IMR-90 (cell line): ENCODE measurements at regions not wholly inside any gene's neighbourhood (a gene's known extent, or its start where the extent isn't known, plus 50 kb on each side); places are given as distances from the start of the nearest gene placed in this dataset.
"Not testable (repeated sequence)": the region's sequence is repeated elsewhere in the genome, so short reads cannot be mapped to it uniquely, and the experiment has no call there.

Experiments
- ATAC-seq: fragments of 200-7000 bp; cut with Tn5 transposase; 2 replicates; pipeline ENCODE4 v1.9.1; 2020; ENCODE audit warnings: low read depth, mild to moderate bottlenecking, moderate library complexity
- BruUV-seq: library from RNA; stranded (reverse); fragments of 400-500 nt; replicated peaks from 2 replicates; lab custom pipeline; 2021; lab: Mats Ljungman, UMichigan
- CTCF ChIA-PET: fragments of 300-600 bp; formaldehyde crosslinking; extraction: SDS; loops from one replicate; lab custom pipeline; 2021; ENCODE audit warnings: antibody characterized with exemption; lab: Yijun Ruan, JAX
- POLR2A ChIA-PET: fragments of 300-600 bp; sonication (Branson Sonifier 250); formaldehyde crosslinking; loops from one replicate; lab custom pipeline; 2022; ENCODE audit warnings: antibody characterized with exemption; ENCODE audit not compliant: unreplicated experiment; lab: Charles Lee
- DNase-seq: peaks from one replicate; pipeline ENCODE4 v3.0.0; 2013
- H2AFZ ChIP-seq: replicated peaks from 2 replicates; pipeline ENCODE3; 2013; ENCODE audit warnings: low read length, mild to moderate bottlenecking; ENCODE audit not compliant: poor library complexity
- H2AK5ac ChIP-seq: 2 replicates; pipeline ENCODE4 v1.6.1; 2013; ENCODE audit warnings: low read depth, low read length, inconsistent platforms
- H2AK9ac ChIP-seq: replicated peaks from 2 replicates; pipeline ENCODE3; 2013; ENCODE audit warnings: mild to moderate bottlenecking, low read depth, low read length, moderate library complexity; ENCODE audit not compliant: poor library complexity
- H2BK120ac ChIP-seq: 2 replicates; pipeline ENCODE4 v1.6.1; 2013; ENCODE audit warnings: low read depth, low read length, inconsistent platforms
- H2BK15ac ChIP-seq: 3 replicates; pipeline ENCODE4 v1.6.1; 2013; ENCODE audit warnings: low read depth, low read length, inconsistent platforms
- H2BK20ac ChIP-seq: 2 replicates; pipeline ENCODE4 v1.6.1; 2013; ENCODE audit warnings: low read depth, mild to moderate bottlenecking, inconsistent platforms, low read length, moderate library complexity
- H2BK5ac ChIP-seq: 2 replicates; pipeline ENCODE4 v1.6.1; 2013; ENCODE audit warnings: mild to moderate bottlenecking, low read depth, low read length, inconsistent platforms; ENCODE audit not compliant: poor library complexity, severe bottlenecking
- H3K14ac ChIP-seq: replicated peaks from 2 replicates; pipeline ENCODE4 v1.6.1; 2013; ENCODE audit warnings: low read depth, low read length, inconsistent platforms
- H3K18ac ChIP-seq: 2 replicates; pipeline ENCODE4 v1.6.1; 2013; ENCODE audit warnings: low read depth, low read length, control low read depth
- H3K23ac ChIP-seq: 2 replicates; pipeline ENCODE4 v1.6.1; 2013; ENCODE audit warnings: low read depth, low read length, inconsistent platforms
- H3K27ac ChIP-seq: 2 replicates; pipeline ENCODE4 v1.5.1; 2013; ENCODE audit warnings: mild to moderate bottlenecking, control low read depth, low read length; ENCODE audit not compliant: insufficient read depth
- H3K27me3 ChIP-seq: 2 replicates; pipeline ENCODE4 v1.6.1; 2013; ENCODE audit warnings: low read length; ENCODE audit not compliant: control insufficient read depth, insufficient read depth
- H3K36me3 ChIP-seq: 2 replicates; pipeline ENCODE4 v1.6.1; 2013; ENCODE audit warnings: low read length, mixed read lengths; ENCODE audit not compliant: control insufficient read depth, insufficient read depth
- H3K4ac ChIP-seq: 2 replicates; pipeline ENCODE4 v1.6.1; 2013; ENCODE audit warnings: low read depth, low read length, inconsistent platforms
- H3K4me1 ChIP-seq: 2 replicates; pipeline ENCODE4 v1.6.1; 2013; ENCODE audit warnings: low read length, mixed read lengths; ENCODE audit not compliant: control insufficient read depth, insufficient read depth
- H3K4me2 ChIP-seq: 2 replicates; pipeline ENCODE4 v1.6.1; 2013; ENCODE audit warnings: low read depth, mild to moderate bottlenecking, control low read depth, low read length, moderate library complexity
- H3K4me3 ChIP-seq: 2 replicates; pipeline ENCODE4 v1.5.1; 2013; ENCODE audit warnings: low read depth, mild to moderate bottlenecking, control low read depth, low read length, moderate library complexity; ENCODE audit not compliant: insufficient read depth
- H3K56ac ChIP-seq: 2 replicates; pipeline ENCODE4 v1.6.1; 2013; ENCODE audit warnings: low read length, inconsistent platforms; ENCODE audit not compliant: insufficient read depth; ENCODE audit errors: extremely low read depth
- H3K79me1 ChIP-seq, 2 experiments: 2 replicates each; pipeline ENCODE4 v1.6.1; 2013; ENCODE audit warnings: low read length in 2 of 2, inconsistent platforms in 1 of 2, low read depth in 1 of 2
- H3K9ac ChIP-seq: 2 replicates; pipeline ENCODE4 v1.6.1; 2013; ENCODE audit warnings: low read depth, low read length, control low read depth
- H3K9me1 ChIP-seq: 2 replicates; pipeline ENCODE4 v1.6.1; 2013; ENCODE audit warnings: low read length, inconsistent platforms; ENCODE audit not compliant: insufficient read depth
- H3K9me3 ChIP-seq: 2 replicates; pipeline ENCODE4 v1.6.1; 2013; ENCODE audit warnings: low read length; ENCODE audit not compliant: control insufficient read depth, insufficient read depth
- H4K20me1 ChIP-seq: 2 replicates; pipeline ENCODE4 v1.6.1; 2013; ENCODE audit warnings: low read length, inconsistent platforms; ENCODE audit not compliant: insufficient read depth
- H4K5ac ChIP-seq: 2 replicates; pipeline ENCODE4 v1.6.1; 2013; ENCODE audit warnings: mild to moderate bottlenecking, low read depth, low read length, control low read depth
- H4K8ac ChIP-seq, 2 experiments: 2 replicates each; pipeline ENCODE4 v1.6.1; 2013; ENCODE audit warnings: low read depth in 2 of 2, low read length in 2 of 2, control low read depth in 1 of 2, inconsistent platforms in 1 of 2
- H4K91ac ChIP-seq: 2 replicates; pipeline ENCODE4 v1.6.1; 2013; ENCODE audit warnings: low read depth, low read length, inconsistent platforms; ENCODE audit not compliant: insufficient read depth
- BHLHE40 ChIP-seq: fragments of 150-350 bp; IDR thresholded peaks from 2 replicates; pipeline ENCODE4 v1.6.1; 2016; ENCODE audit warnings: mild to moderate bottlenecking, low read depth, low read length
- CEBPB ChIP-seq: IDR thresholded peaks from 2 replicates; pipeline ENCODE4 v1.6.1; 2012; ENCODE audit warnings: low read depth, low read length, improper control_type of control experiment
- CHD1 ChIP-seq: IDR thresholded peaks from 2 replicates; pipeline ENCODE4 v1.6.1; 2012; ENCODE audit warnings: low read depth, low read length, improper control_type of control experiment
- FOS ChIP-seq: fragments of 150-350 bp; IDR thresholded peaks from 2 replicates; pipeline ENCODE4 v1.6.1; 2016; ENCODE audit warnings: low read depth, low read length
- MAZ ChIP-seq: IDR thresholded peaks from 2 replicates; pipeline ENCODE4 v1.6.1; 2012; ENCODE audit warnings: low read depth, mild to moderate bottlenecking, low read length, improper control_type of control experiment, moderate library complexity, borderline replicate concordance
- NFE2L2 ChIP-seq: fragments of 150-350 bp; IDR thresholded peaks from 2 replicates; pipeline ENCODE4 v1.6.1; 2016; ENCODE audit warnings: low read depth, mild to moderate bottlenecking, low read length
- POLR2A ChIP-seq: IDR thresholded peaks from 2 replicates; pipeline ENCODE4 v1.6.1; 2012; ENCODE audit warnings: mild to moderate bottlenecking, low read depth, low read length
- RAD21 ChIP-seq: IDR thresholded peaks from 2 replicates; pipeline ENCODE4 v1.6.1; 2012; ENCODE audit warnings: low read length, improper control_type of control experiment
- RCOR1 ChIP-seq: IDR thresholded peaks from 2 replicates; pipeline ENCODE4 v1.6.1; 2012; ENCODE audit warnings: mild to moderate bottlenecking, low read length, improper control_type of control experiment; ENCODE audit not compliant: insufficient replicate concordance
- RFX5 ChIP-seq: IDR thresholded peaks from 2 replicates; pipeline ENCODE4 v1.8.0; 2012; ENCODE audit warnings: low read depth, mild to moderate bottlenecking, low read length, moderate library complexity
- SMC3 ChIP-seq: fragments of 150-350 bp; IDR thresholded peaks from 2 replicates; pipeline ENCODE4 v1.6.1; 2016; ENCODE audit warnings: low read depth, mild to moderate bottlenecking, antibody characterized with exemption, low read length, moderate library complexity
- whole genome bisulfite sequencing, 2 experiments: methylation state at CpG; one replicate each; pipeline versions ENCODE4 v1.1.5 to v1.1.7; 2013; ENCODE audit warnings: missing lambda C conversion rate in 2 of 2; ENCODE audit not compliant: insufficient read length in 1 of 2; ENCODE audit errors: extremely low coverage in 2 of 2; 5-methylcytosine and 5-hydroxymethylcytosine counted together
- dilution Hi-C: fragments of 300-500 bp; cut with HindIII; formaldehyde crosslinking; loops from one replicate; pipeline ENCODE4 v1.14.3; 2018; ENCODE audit warnings: low sequenced_read_pairs; ENCODE audit not compliant: unreplicated experiment
- in situ Hi-C: fragments of 300-500 bp; cut with MboI; formaldehyde crosslinking; loops from 3 replicates; pipeline ENCODE4 v1.14.3; 2019; ENCODE audit warnings: low sequenced_read_pairs, inconsistent platforms, mixed read lengths
- intact Hi-C: fragments of 100-400 bp; cut with micrococcal nuclease; formaldehyde crosslinking; loops from 2 replicates; pipeline ENCODE4 v1.10.0; 2022
- TF ChIP-seq, protein P1 (sequence below): fragments of 150-350 bp; IDR thresholded peaks from 2 replicates; pipeline ENCODE4 v1.6.1; 2017; ENCODE audit warnings: mild to moderate bottlenecking, antibody characterized with exemption, low read length, low read depth

- TF ChIP-seq RCOR1 (no peak), BHLHE40 (no peak), CEBPB (no peak), SMC3 (no peak), MAZ (no peak), RAD21 (no peak), RFX5 (no peak), CHD1 (no peak), NFE2L2 (no peak), POLR2A (no peak), FOS (no peak)
- TF ChIP-seq, protein P1, sequence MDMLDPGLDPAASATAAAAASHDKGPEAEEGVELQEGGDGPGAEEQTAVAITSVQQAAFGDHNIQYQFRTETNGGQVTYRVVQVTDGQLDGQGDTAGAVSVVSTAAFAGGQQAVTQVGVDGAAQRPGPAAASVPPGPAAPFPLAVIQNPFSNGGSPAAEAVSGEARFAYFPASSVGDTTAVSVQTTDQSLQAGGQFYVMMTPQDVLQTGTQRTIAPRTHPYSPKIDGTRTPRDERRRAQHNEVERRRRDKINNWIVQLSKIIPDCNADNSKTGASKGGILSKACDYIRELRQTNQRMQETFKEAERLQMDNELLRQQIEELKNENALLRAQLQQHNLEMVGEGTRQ, result no peak
- Histone ChIP-seq H3K27ac (no peak overlapping the region), H3K79me1 (no peaks in the 10 kb centered on the region), H2AK9ac (no peak overlapping the region), H3K27me3 (no peaks in the 10 kb centered on the region), H4K91ac (no peak overlapping the region), H2BK120ac (no peak overlapping the region), H2AK5ac (no peak overlapping the region), H2BK20ac (no peak overlapping the region), H4K8ac (no peak overlapping the region), H3K9me3 (peaks cover 6% of the 10 kb centered on the region; the same call in 1 of the 2 replicates), H3K23ac (no peak overlapping the region), H3K18ac (no peak overlapping the region), H3K36me3 (no peaks in the 10 kb centered on the region), H2AFZ (no peak overlapping the region), H4K20me1 (no peaks in the 10 kb centered on the region), H3K4me1 (no peaks in the 10 kb centered on the region), H3K9ac (no peak overlapping the region), H4K5ac (no peak overlapping the region), H3K9me1 (no peaks in the 10 kb centered on the region), H3K4ac (no peak overlapping the region), H3K4me3 (no peak overlapping the region), H3K56ac (no peak overlapping the region), H2BK15ac (no peak overlapping the region), H3K4me2 (no peak overlapping the region), H2BK5ac (no peak overlapping the region), H3K14ac (no peak overlapping the region)
- DNase-seq, result no peak
- no TSS peak for BruUV-seq
- in situ Hi-C loops, result no loop called here
- intact Hi-C loops, result no loop called here
- dilution Hi-C loops, result no loop called here
- ATAC-seq, result no peak
- POLR2A ChIA-PET, result no interaction called here
- WGBS, 2 experiments, result no CpG with 5 or more reads among the region's 1 CpG
- CTCF ChIA-PET, result no interaction called here
These were observed 122.1 kb upstream of the ID2 start for GRCh38 chr2:8559805-8560204.

DNA sequence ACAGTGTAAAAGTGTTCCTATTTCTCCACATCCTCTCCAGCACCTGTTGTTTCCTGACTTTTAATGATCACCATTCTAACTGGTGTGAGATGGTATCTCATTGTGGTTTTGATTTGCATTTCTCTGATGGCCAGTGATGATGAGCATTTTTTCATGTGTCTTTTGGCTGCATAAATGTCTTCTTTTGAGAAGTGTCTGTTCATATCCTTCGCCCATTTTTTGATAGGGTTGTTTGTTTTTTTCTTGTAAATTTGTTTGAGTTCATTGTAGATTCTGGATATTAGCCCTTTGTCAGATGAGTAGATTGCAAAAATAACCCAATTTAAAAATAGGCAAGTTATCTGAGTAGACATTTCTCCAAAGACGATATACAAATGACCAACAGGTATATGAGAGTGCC is 120.2 kb upstream of the ID2 start:
- H2BK15ac ChIP-seq, H3K14ac ChIP-seq, H3K27ac ChIP-seq, H3K4me1 ChIP-seq, H3K9me3 ChIP-seq, H3K4me2 ChIP-seq, H3K36me3 ChIP-seq, H3K56ac ChIP-seq, intact Hi-C loops, H2BK20ac ChIP-seq, H3K9me1 ChIP-seq, H2BK120ac ChIP-seq, POLR2A ChIA-PET, in situ Hi-C loops, H3K9ac ChIP-seq, H4K91ac ChIP-seq, CTCF ChIA-PET, H2AFZ ChIP-seq, H3K4ac ChIP-seq, H3K4me3 ChIP-seq, H2AK9ac ChIP-seq, H3K27me3 ChIP-seq, BruUV-seq, H4K20me1 ChIP-seq, H2AK5ac ChIP-seq, H3K79me1 ChIP-seq, dilution Hi-C loops, H4K8ac ChIP-seq, H4K5ac ChIP-seq, H3K23ac ChIP-seq, ATAC-seq, H3K18ac ChIP-seq, DNase-seq, H2BK5ac ChIP-seq: not testable (repeated sequence)
- no CpG with 5 or more reads among the region's 2 CpGs for WGBS, 2 experiments
